H9 (cell line): ENCODE measurements at regions not wholly inside any gene's neighbourhood (a gene's known extent, or its start where the extent isn't known, plus 50 kb on each side); places are given as distances from the start of the nearest gene placed in this dataset.

ENCODE experiments used
- DNase-seq: peaks from one replicate; pipeline ENCODE4 v3.0.0-alpha.2; 2017
- H2AFZ ChIP-seq: one replicate; pipeline ENCODE4 v1.6.1; 2013; ENCODE audit warnings: mild to moderate bottlenecking, low read length, control low read depth, moderate library complexity
- H2AK5ac ChIP-seq: 2 replicates; pipeline ENCODE4 v1.6.1; 2013; ENCODE audit warnings: low read length, control low read depth, mixed read lengths; ENCODE audit not compliant: insufficient read length
- H2BK120ac ChIP-seq: one replicate; pipeline ENCODE4 v1.6.1; 2013; ENCODE audit warnings: low read depth, mild to moderate bottlenecking, low read length, control low read depth, inconsistent platforms; ENCODE audit not compliant: poor library complexity, severe bottlenecking
- H2BK12ac ChIP-seq: 2 replicates; pipeline ENCODE4 v1.6.1; 2013; ENCODE audit warnings: low read length, control low read depth, mixed read lengths, low read depth; ENCODE audit not compliant: insufficient read length
- H2BK15ac ChIP-seq: 2 replicates; pipeline ENCODE4 v1.6.1; 2013; ENCODE audit warnings: low read depth, low read length, control low read depth
- H2BK20ac ChIP-seq: one replicate; pipeline ENCODE4 v1.6.1; 2013; ENCODE audit warnings: low read depth, mild to moderate bottlenecking, low read length, control low read depth, inconsistent platforms; ENCODE audit not compliant: poor library complexity, severe bottlenecking
- H2BK5ac ChIP-seq: 2 replicates; pipeline ENCODE4 v1.6.1; 2013; ENCODE audit warnings: low read length, control low read depth, mixed read lengths; ENCODE audit not compliant: insufficient read length
- H3K14ac ChIP-seq: 2 replicates; pipeline ENCODE4 v1.6.1; 2013; ENCODE audit warnings: low read length, control low read depth; ENCODE audit not compliant: insufficient read depth
- H3K18ac ChIP-seq: 2 replicates; pipeline ENCODE4 v1.6.1; 2013; ENCODE audit warnings: low read depth, mild to moderate bottlenecking, mixed read lengths, low read length, control low read depth; ENCODE audit not compliant: insufficient read length
- H3K23ac ChIP-seq: 2 replicates; pipeline ENCODE4 v1.6.1; 2013; ENCODE audit warnings: low read length, control low read depth, mixed read lengths, low read depth; ENCODE audit not compliant: insufficient read length
- H3K23me2 ChIP-seq: 2 replicates; pipeline ENCODE4 v1.6.1; 2013; ENCODE audit warnings: low read depth, mild to moderate bottlenecking, mixed read lengths, low read length, control low read depth; ENCODE audit not compliant: insufficient read length, poor library complexity, severe bottlenecking
- H3K27ac ChIP-seq: 2 replicates; pipeline ENCODE4 v1.5.1; 2013; ENCODE audit warnings: low read length, control low read depth, mixed read lengths, low read depth; ENCODE audit not compliant: insufficient read length
- H3K27me3 ChIP-seq: 2 replicates; pipeline ENCODE4 v1.6.1; 2013; ENCODE audit warnings: low read length, control low read depth, inconsistent platforms; ENCODE audit not compliant: insufficient read depth
- H3K4ac ChIP-seq: 2 replicates; pipeline ENCODE4 v1.6.1; 2013; ENCODE audit warnings: low read depth, mild to moderate bottlenecking, control low read depth, inconsistent platforms, low read length, moderate library complexity
- H3K4me1 ChIP-seq: 2 replicates; pipeline ENCODE4 v1.6.1; 2013; ENCODE audit warnings: low read length, control low read depth, inconsistent platforms; ENCODE audit not compliant: insufficient read depth
- H3K4me2 ChIP-seq: 2 replicates; pipeline ENCODE4 v1.6.1; 2013; ENCODE audit warnings: low read length, control low read depth, mixed read lengths; ENCODE audit not compliant: insufficient read length, insufficient read depth
- H3K56ac ChIP-seq: 2 replicates; pipeline ENCODE4 v1.6.1; 2013; ENCODE audit warnings: low read depth, mild to moderate bottlenecking, mixed read lengths, low read length, control low read depth; ENCODE audit not compliant: insufficient read length
- H3K79me1 ChIP-seq: 2 replicates; pipeline ENCODE4 v1.6.1; 2013; ENCODE audit warnings: low read depth, mild to moderate bottlenecking, moderate library complexity, low read length, control low read depth, inconsistent platforms; ENCODE audit not compliant: insufficient read depth, poor library complexity, severe bottlenecking
- H3K79me2 ChIP-seq: 2 replicates; pipeline ENCODE4 v1.6.1; 2013; ENCODE audit warnings: low read length, control low read depth, inconsistent platforms; ENCODE audit not compliant: insufficient read depth
- H3K9ac ChIP-seq: 2 replicates; pipeline ENCODE4 v1.6.1; 2013; ENCODE audit warnings: low read length, control low read depth, mixed read lengths; ENCODE audit not compliant: insufficient read length; ENCODE audit errors: extremely low read depth
- H3K9me3 ChIP-seq: one replicate; pipeline ENCODE4 v1.6.1; 2013; ENCODE audit warnings: low read depth, low read length, inconsistent platforms; ENCODE audit not compliant: control insufficient read depth
- H3T11ph ChIP-seq: one replicate; pipeline ENCODE4 v1.6.1; 2013; ENCODE audit warnings: mild to moderate bottlenecking, low read length, control low read depth, inconsistent platforms
- H4K20me1 ChIP-seq: one replicate; pipeline ENCODE4 v1.6.1; 2013; ENCODE audit not compliant: control insufficient read depth, insufficient read length, insufficient read depth
- H4K5ac ChIP-seq: 2 replicates; pipeline ENCODE4 v1.6.1; 2013; ENCODE audit warnings: low read depth, mild to moderate bottlenecking, mixed read lengths, low read length, control low read depth; ENCODE audit not compliant: insufficient read length
- H4K8ac ChIP-seq: replicated peaks from 2 replicates; pipeline ENCODE4 v1.6.1; 2013; ENCODE audit warnings: low read length, control low read depth, mixed read lengths, low read depth; ENCODE audit not compliant: insufficient read length
- H4K91ac ChIP-seq: 2 replicates; pipeline ENCODE4 v1.6.1; 2013; ENCODE audit warnings: low read depth, mild to moderate bottlenecking, moderate library complexity, mixed read lengths, low read length, control low read depth; ENCODE audit not compliant: insufficient read length
- H3K27ac Mint-ChIP-seq, 3 experiments: 2 replicates in 2 of 3; 3 replicates in 1 of 3; pipeline ENCODE4 v1.8.0; 2020 to 2021; ENCODE audit warnings: mixed read lengths in 3 of 3, mild to moderate bottlenecking in 1 of 3, moderate library complexity in 1 of 3
- H3K27me3 Mint-ChIP-seq: 2 replicates; pipeline ENCODE4 v1.8.0; 2021; ENCODE audit warnings: low read depth, mild to moderate bottlenecking, moderate library complexity, mixed read lengths
- H3K36me3 Mint-ChIP-seq, 3 experiments: 2 replicates in 2 of 3; 3 replicates in 1 of 3; pipeline ENCODE4 v1.8.0; 2020 to 2021; ENCODE audit warnings: low read depth in 3 of 3, mixed read lengths in 3 of 3; ENCODE audit not compliant: insufficient read depth in 1 of 3
- H3K4me1 Mint-ChIP-seq, 2 experiments: 2 replicates each; pipeline ENCODE4 v1.8.0; 2020; ENCODE audit warnings: mixed read lengths in 2 of 2
- H3K4me3 Mint-ChIP-seq, 2 experiments: 2 replicates in 1 of 2; 3 replicates in 1 of 2; pipeline ENCODE4 v1.8.0; 2020 to 2021; ENCODE audit warnings: mild to moderate bottlenecking in 2 of 2, mixed read lengths in 2 of 2, moderate library complexity in 1 of 2
- H3K9me3 Mint-ChIP-seq, 2 experiments: 2 replicates in 1 of 2; 3 replicates in 1 of 2; pipeline ENCODE4 v1.8.0; 2020; ENCODE audit warnings: mild to moderate bottlenecking in 2 of 2, mixed read lengths in 2 of 2, moderate library complexity in 1 of 2
- CTCF ChIP-seq: fragments of 200-600 bp; sonication (generic); conservative IDR thresholded peaks from 3 replicates; pipeline ENCODE4 v1.8.0; 2021; ENCODE audit warnings: antibody characterized with exemption, mild to moderate bottlenecking
- WGBS: extraction: QIAGEN DNeasy Blood & Tissue Kit; methylation state at CpG from one replicate; pipeline ENCODE4 v1.1.7; 2013; ENCODE audit warnings: missing lambda C conversion rate, low lambda C conversion rate, mixed read lengths; ENCODE audit not compliant: insufficient read length; ENCODE audit errors: extremely low coverage; 5-methylcytosine and 5-hydroxymethylcytosine counted together

DNA sequence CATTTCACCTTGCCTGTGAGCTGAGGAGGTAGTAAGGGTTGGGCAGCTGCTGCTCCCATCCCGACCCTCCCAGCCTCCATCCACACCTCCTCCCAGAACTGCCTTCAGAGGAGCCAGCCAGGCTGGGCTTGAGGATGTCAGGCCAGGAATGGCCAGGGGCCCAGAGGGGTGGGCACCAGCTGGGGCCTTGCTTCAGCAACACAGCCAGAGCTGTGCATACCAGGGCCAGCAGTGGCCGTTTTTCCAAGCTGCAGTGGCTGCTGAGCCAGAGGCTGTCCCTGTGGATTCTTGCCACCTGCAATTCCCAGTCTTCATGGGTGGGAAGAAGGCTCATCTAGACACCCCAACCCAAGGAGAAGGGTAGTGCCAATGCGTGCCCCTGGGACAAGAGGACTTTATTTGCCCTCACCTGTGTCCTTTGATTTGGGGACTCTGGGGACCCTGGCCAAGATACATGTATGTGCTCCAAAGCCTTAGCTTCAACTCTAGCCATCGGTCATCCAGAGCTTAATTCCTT, 153.4 kb upstream of the SDK2 start:
- Histone ChIP-seq H3K4me2 (no peak overlapping the region), H3T11ph (no peak overlapping the region), H2BK5ac (no peak overlapping the region), H3K4ac (no peak overlapping the region), H2AFZ (no peak overlapping the region), H4K5ac (no peak overlapping the region), H4K91ac (no peak overlapping the region), H3K27ac (no peak overlapping the region), H3K23me2 (no peaks in the 10 kb centered on the region), H3K27me3 (no peaks in the 10 kb centered on the region), H3K9me3 (no peaks in the 10 kb centered on the region), H2BK20ac (no peak overlapping the region), H3K4me1 (peaks cover 3% of the 10 kb centered on the region; the same call in 1 of the 2 replicates), H3K18ac (no peak overlapping the region), H2BK12ac (no peak overlapping the region), H2AK5ac (no peak overlapping the region), H2BK120ac (no peak overlapping the region), H3K79me2 (no peaks in the 10 kb centered on the region), H2BK15ac (no peak overlapping the region), H3K79me1 (no peaks in the 10 kb centered on the region), H3K23ac (no peak overlapping the region), H3K56ac (no peak overlapping the region), H3K9ac (no peak overlapping the region), H4K8ac (no peak overlapping the region), H4K20me1 (no peaks in the 10 kb centered on the region), H3K14ac (no peak overlapping the region; the same call in 1 of the 2 replicates)
- no peak for DNase-seq
- TF ChIP-seq CTCF: no peak
- H3K36me3 Mint-ChIP-seq: no peaks in the 10 kb centered on the region
- no peak overlapping the region for H3K4me3 Mint-ChIP-seq
- H3K4me1 Mint-ChIP-seq: peaks cover 11% of the 10 kb centered on the region in 2 experiments
- WGBS: no CpG with 5 or more reads among the region's 4 CpGs
- H3K27me3 Mint-ChIP-seq: peaks cover 22% of the 10 kb centered on the region
- H3K9me3 Mint-ChIP-seq: no peaks in the 10 kb centered on the region; a peak in 1 of 5 replicates
- no peak overlapping the region for H3K27ac Mint-ChIP-seq
